OCI-LY1 (cell line): ENCODE measurements at regions not wholly inside any gene's neighbourhood (a gene's known extent, or its start where the extent isn't known, plus 50 kb on each side); places are given as distances from the start of the nearest gene placed in this dataset.
A peak's percentile ranks its signal among the peaks of the same experiment; 100 is the strongest.

Experiments used
- H2AFZ ChIP-seq: fragments of 200-600 bp; sonication (generic), shearing (Covaris generic); 2 replicates; pipeline ENCODE4 v1.6.0; 2014; ENCODE audit warnings: antibody characterized with exemption, mild to moderate bottlenecking, low read length
- H3F3A ChIP-seq: fragments of 200-600 bp; sonication (generic), shearing (Covaris generic); 2 replicates; pipeline ENCODE4 v1.6.0; 2014; ENCODE audit warnings: mild to moderate bottlenecking, antibody characterized with exemption, low read length, moderate library complexity; ENCODE audit not compliant: insufficient read depth
- H3K27ac ChIP-seq: fragments of 200-600 bp; sonication (generic); 2 replicates; pipeline ENCODE4 v1.5.1; 2014; ENCODE audit warnings: low read length, mixed run types, mild to moderate bottlenecking, low read depth; ENCODE audit not compliant: poor library complexity, severe bottlenecking
- H3K27me3 ChIP-seq: fragments of 200-600 bp; sonication (generic); 2 replicates; pipeline ENCODE4 v1.6.0; 2014; ENCODE audit warnings: antibody characterized with exemption, mild to moderate bottlenecking, low read length, moderate library complexity; ENCODE audit not compliant: insufficient read depth
- H3K36me3 ChIP-seq: fragments of 200-600 bp; sonication (generic); 2 replicates; pipeline ENCODE4 v1.6.1; 2014; ENCODE audit warnings: mild to moderate bottlenecking, antibody characterized with exemption, low read length, moderate library complexity, mixed read lengths; ENCODE audit not compliant: insufficient read depth
- H3K4me1 ChIP-seq: fragments of 200-600 bp; sonication (generic); 2 replicates; pipeline ENCODE4 v1.5.1; 2014; ENCODE audit warnings: mild to moderate bottlenecking, low read length, moderate library complexity; ENCODE audit not compliant: insufficient read depth, severe bottlenecking
- H3K4me2 ChIP-seq: fragments of 200-600 bp; sonication (generic), shearing (Covaris generic); 2 replicates; pipeline ENCODE4 v1.6.1; 2014; ENCODE audit warnings: low read length
- H3K4me3 ChIP-seq: fragments of 200-600 bp; sonication (generic); 2 replicates; pipeline ENCODE4 v1.5.1; 2014; ENCODE audit warnings: low read length, low read depth, mild to moderate bottlenecking, mixed read lengths; ENCODE audit not compliant: poor library complexity, severe bottlenecking
- H3K79me2 ChIP-seq: fragments of 200-600 bp; shearing (Covaris generic); 2 replicates; pipeline ENCODE4 v1.6.1; 2016; ENCODE audit warnings: mixed run types, low read length, mixed read lengths; ENCODE audit not compliant: insufficient read depth
- H3K9ac ChIP-seq: fragments of 200-600 bp; sonication (generic), shearing (Covaris generic); 2 replicates; pipeline ENCODE4 v1.6.1; 2014; ENCODE audit warnings: mild to moderate bottlenecking, low read length, mixed read lengths
- H3K9me2 ChIP-seq: fragments of 200-600 bp; sonication (generic), shearing (Covaris generic); 2 replicates; pipeline ENCODE4 v1.6.1; 2014; ENCODE audit warnings: low read depth, mild to moderate bottlenecking, low read length, mixed read lengths
- H3K9me3 ChIP-seq: fragments of 200-600 bp; shearing (Covaris generic); 2 replicates; pipeline ENCODE4 v1.6.1; 2014; ENCODE audit warnings: low read length, mixed read lengths
- H4K20me1 ChIP-seq: fragments of 200-600 bp; sonication (generic), shearing (Covaris generic); 2 replicates; pipeline ENCODE4 v1.6.0; 2016; ENCODE audit warnings: mild to moderate bottlenecking, low read length; ENCODE audit not compliant: insufficient read depth
- EZH2 ChIP-seq: fragments of 200-600 bp; sonication (generic), shearing (Covaris generic); IDR thresholded peaks from 2 replicates; pipeline ENCODE4 v1.8.0; 2017; ENCODE audit warnings: borderline replicate concordance, mixed run types, mild to moderate bottlenecking, antibody characterized with exemption, low read length, moderate library complexity, mixed read lengths
- TF ChIP-seq, protein P1 (sequence below): fragments of 200-600 bp; sonication (generic), shearing (Covaris generic); IDR thresholded peaks from 2 replicates; pipeline ENCODE4 v1.5.1; 2017; ENCODE audit warnings: mild to moderate bottlenecking, antibody characterized with exemption, low read length, moderate library complexity, mixed read lengths

DNA sequence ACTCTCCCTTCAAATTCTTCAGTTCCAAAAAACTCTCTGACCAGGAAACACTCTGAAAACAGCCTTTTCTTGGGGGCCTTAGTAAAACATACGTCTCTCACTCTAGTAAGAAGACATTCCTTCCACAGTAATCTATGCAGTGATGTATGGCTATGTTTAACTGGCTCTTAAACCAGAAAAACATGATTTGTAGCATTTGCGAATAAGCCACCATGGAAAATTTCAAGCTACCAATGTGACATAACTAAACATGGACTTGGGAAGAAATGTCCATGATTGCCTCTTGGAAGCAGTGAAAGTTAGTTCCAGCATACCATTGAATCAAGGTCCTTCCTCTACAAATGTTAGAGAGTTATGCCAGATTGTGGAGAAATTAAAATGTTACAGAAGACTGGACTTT, 121.5 kb upstream of the ATF7IP start:
- Histone ChIP-seq H3K79me2 (no peaks in the 10 kb centered on the region), H3K36me3 (no peaks in the 10 kb centered on the region), H4K20me1 (no peaks in the 10 kb centered on the region), H3F3A (peaks cover 6% of the 10 kb centered on the region; the same call in 1 of the 2 replicates), H3K9ac (no peak overlapping the region), H3K9me3 (no peaks in the 10 kb centered on the region), H3K9me2 (no peaks in the 10 kb centered on the region), H3K4me1 (peaks cover 33% of the 10 kb centered on the region), H2AFZ (no peak overlapping the region), H3K4me3 (no peak overlapping the region), H3K27me3 (no peaks in the 10 kb centered on the region), H3K4me2 (no peak overlapping the region), H3K27ac (no peak overlapping the region)
- TF ChIP-seq EZH2: no peak
- TF ChIP-seq, protein P1, sequence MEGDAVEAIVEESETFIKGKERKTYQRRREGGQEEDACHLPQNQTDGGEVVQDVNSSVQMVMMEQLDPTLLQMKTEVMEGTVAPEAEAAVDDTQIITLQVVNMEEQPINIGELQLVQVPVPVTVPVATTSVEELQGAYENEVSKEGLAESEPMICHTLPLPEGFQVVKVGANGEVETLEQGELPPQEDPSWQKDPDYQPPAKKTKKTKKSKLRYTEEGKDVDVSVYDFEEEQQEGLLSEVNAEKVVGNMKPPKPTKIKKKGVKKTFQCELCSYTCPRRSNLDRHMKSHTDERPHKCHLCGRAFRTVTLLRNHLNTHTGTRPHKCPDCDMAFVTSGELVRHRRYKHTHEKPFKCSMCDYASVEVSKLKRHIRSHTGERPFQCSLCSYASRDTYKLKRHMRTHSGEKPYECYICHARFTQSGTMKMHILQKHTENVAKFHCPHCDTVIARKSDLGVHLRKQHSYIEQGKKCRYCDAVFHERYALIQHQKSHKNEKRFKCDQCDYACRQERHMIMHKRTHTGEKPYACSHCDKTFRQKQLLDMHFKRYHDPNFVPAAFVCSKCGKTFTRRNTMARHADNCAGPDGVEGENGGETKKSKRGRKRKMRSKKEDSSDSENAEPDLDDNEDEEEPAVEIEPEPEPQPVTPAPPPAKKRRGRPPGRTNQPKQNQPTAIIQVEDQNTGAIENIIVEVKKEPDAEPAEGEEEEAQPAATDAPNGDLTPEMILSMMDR: no peak

DNA sequence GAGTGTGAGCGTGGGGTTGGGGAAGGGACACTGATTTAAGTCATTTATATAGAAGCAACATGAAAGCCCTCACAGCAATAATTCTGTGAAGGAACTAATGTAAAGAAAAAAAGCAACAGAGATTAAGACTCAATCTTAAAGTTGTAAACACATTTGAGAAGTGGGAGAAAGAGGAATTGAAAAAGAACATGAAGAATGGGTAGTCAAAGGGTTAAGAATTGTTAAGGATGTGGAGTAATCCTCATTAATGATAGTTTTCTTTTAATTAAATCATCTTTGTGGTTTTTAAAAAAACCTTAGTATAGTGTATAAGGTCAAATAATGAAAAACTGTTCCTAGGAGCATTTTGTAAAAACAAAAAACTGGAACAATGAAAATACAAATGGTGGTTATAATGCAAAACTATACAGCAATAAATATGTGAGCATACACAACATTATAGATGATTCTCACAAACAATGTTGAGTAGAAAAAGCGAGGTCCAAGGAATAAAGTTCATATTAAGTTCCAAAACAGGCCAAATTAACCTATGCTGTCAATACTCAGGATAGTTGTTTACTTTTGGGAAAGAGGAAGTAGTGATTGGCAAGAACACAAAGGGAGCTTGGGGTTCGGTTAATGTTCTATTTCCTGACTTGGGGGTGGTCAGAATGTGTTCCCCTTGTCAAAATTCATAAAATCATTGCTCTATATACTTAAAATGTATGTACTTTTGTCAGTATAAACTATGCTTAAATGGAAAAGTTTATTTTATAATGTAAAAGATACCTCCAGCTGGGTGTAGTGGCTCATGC, 120.4 kb upstream of the ATF7IP start:
- H2AFZ ChIP-seq: no peak overlapping the region
- H3K9me3 ChIP-seq: no peaks in the 10 kb centered on the region
- TF ChIP-seq, protein P1: no peak
- TF ChIP-seq EZH2: no peak
- no peak overlapping the region for H3K9ac ChIP-seq
- H4K20me1 ChIP-seq: no peaks in the 10 kb centered on the region
- H3F3A ChIP-seq: 0 out of 2 replicates have a peak, but pooled peaks cover 6% of the 10 kb centered on the region
- H3K27me3 ChIP-seq: no peaks in the 10 kb centered on the region
- H3K9me2 ChIP-seq: no peaks in the 10 kb centered on the region
- peaks cover 21% of the 10 kb centered on the region for H3K4me1 ChIP-seq
- peak overlapping the region; percentile 36 for H3K27ac ChIP-seq
- H3K4me3 ChIP-seq: no peak overlapping the region
- H3K4me2 ChIP-seq: no peak overlapping the region
- H3K79me2 ChIP-seq: no peaks in the 10 kb centered on the region
- no peaks in the 10 kb centered on the region for H3K36me3 ChIP-seq

DNA sequence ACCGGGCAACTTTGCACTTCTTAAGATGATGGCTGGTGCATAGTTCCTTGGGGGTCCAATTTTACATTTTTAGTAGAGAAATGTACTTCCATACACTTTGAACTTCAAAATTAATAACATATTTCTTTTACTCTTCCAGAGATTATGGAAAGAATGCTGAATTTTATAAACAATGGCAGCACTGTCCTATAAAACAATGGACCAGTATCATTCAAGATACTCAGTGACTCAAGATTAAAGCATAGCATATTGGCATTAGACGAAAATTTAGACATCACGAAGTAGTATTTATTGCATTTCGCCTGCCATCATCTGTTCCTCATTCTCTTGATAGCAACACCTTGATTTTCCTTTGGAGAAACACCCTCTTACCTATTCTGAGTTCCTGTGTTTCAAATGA, 118.3 kb upstream of the ATF7IP start:
- no peak overlapping the region for H3K4me3 ChIP-seq
- 0 out of 2 replicates have a peak, but pooled peaks cover 6% of the 10 kb centered on the region for H3F3A ChIP-seq
- H3K9ac ChIP-seq: no peak overlapping the region
- TF ChIP-seq, protein P1: no peak
- no peak for TF ChIP-seq EZH2
- H3K9me2 ChIP-seq: no peaks in the 10 kb centered on the region
- peaks cover 13% of the 10 kb centered on the region for H3K4me1 ChIP-seq
- H3K27ac ChIP-seq: no peak overlapping the region
- H3K4me2 ChIP-seq: no peak overlapping the region
- H3K36me3 ChIP-seq: no peaks in the 10 kb centered on the region
- H2AFZ ChIP-seq: no peak overlapping the region
- no peaks in the 10 kb centered on the region for H3K27me3 ChIP-seq
- H3K79me2 ChIP-seq: no peaks in the 10 kb centered on the region
- H3K9me3 ChIP-seq: no peaks in the 10 kb centered on the region
- no peaks in the 10 kb centered on the region for H4K20me1 ChIP-seq
